CD4-positive, alpha-beta T cell treated with Interleukin-15 for 1 hour (primary cell): ENCODE measurements at regions not wholly inside any gene's neighbourhood (a gene's known extent, or its start where the extent isn't known, plus 50 kb on each side); places are given as distances from the start of the nearest gene placed in this dataset.

Experiments
- DNase-seq: peaks from one replicate; pipeline ENCODE4 v3.0.0-alpha.2; 2020

DNA sequence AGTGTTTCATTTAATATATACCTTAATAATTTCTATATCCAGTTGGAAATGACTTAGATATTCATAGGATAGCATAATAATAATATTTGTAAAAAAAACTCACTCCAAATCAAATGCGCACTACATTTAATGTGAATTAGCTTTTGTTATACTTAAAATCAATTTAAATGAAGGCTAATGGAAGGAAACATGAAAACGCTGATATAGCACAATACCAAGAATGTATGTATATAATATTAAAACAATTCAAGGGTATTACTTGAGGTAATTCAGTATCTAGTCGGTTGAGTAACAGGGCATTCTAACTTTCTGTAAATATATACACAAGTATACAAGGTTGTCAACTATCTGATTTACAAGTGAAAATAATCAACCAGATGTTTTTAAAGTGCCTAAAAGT, 307.1 kb upstream of the TEX13C start:
- no peak for DNase-seq

DNA sequence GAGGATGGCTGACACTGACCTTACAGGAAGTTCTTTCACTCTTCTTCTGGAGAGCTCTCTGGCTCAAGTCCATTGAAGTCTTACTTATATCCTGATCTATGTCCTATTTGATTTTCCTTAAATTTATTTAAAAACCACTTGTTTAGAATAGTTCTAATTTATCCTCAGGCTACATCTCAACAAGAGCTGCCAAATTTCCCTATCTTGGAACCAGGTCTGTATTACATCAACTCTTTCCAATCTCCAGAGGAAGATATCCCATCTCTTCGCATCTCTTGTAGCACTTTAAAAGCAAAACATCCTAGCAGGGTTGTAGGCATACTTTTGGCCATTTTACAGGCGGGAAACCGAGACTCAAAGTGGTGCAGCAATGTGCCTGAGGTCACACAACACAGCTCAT, 290.5 kb upstream of the TEX13C start:
- DNase-seq: no peak
